PC-3 (cell line): ENCODE measurements at regions not wholly inside any gene's neighbourhood (a gene's known extent, or its start where the extent isn't known, plus 50 kb on each side); places are given as distances from the start of the nearest gene placed in this dataset.

ENCODE experiments used
- EZH2 ChIP-seq: fragments of 300-600 bp; sonication (generic); IDR thresholded peaks from one replicate; pipeline ENCODE4 v1.6.1; 2017; ENCODE audit warnings: antibody characterized with exemption, mild to moderate bottlenecking, low read length; ENCODE audit not compliant: unreplicated experiment
- TF ChIP-seq, protein P1 (sequence below): fragments of 300-600 bp; sonication (generic); conservative IDR thresholded peaks from 2 replicates; pipeline ENCODE4 v1.5.1; 2017; ENCODE audit warnings: antibody characterized with exemption, low read depth, mild to moderate bottlenecking, low read length

DNA sequence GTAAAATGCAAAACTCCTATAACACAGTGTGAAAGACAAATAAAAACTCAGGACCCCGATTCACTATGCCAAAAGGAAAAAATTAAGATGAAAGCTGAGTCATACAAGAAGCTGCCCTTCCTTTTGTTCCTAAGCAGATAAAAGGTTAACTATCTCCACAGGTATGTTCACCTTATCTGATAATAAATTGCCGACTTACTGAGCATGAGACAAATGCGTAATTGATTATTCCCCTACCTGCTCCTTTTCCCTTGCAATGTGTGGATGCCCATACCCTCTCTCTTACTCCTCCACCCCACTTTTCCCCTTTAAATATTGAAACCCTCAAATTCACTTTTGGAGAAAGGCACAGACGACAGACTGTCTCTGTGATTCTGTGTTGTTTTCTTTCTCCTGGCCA is 148.6 kb upstream of the TMEM260 start:
- TF ChIP-seq EZH2, result peak; percentile 59
- TF ChIP-seq, protein P1, sequence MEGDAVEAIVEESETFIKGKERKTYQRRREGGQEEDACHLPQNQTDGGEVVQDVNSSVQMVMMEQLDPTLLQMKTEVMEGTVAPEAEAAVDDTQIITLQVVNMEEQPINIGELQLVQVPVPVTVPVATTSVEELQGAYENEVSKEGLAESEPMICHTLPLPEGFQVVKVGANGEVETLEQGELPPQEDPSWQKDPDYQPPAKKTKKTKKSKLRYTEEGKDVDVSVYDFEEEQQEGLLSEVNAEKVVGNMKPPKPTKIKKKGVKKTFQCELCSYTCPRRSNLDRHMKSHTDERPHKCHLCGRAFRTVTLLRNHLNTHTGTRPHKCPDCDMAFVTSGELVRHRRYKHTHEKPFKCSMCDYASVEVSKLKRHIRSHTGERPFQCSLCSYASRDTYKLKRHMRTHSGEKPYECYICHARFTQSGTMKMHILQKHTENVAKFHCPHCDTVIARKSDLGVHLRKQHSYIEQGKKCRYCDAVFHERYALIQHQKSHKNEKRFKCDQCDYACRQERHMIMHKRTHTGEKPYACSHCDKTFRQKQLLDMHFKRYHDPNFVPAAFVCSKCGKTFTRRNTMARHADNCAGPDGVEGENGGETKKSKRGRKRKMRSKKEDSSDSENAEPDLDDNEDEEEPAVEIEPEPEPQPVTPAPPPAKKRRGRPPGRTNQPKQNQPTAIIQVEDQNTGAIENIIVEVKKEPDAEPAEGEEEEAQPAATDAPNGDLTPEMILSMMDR, result no peak
